AG04449 (cell line): ENCODE measurements at regions not wholly inside any gene's neighbourhood (a gene's known extent, or its start where the extent isn't known, plus 50 kb on each side); places are given as distances from the start of the nearest gene placed in this dataset.

Experiments
- CTCF ChIA-PET: fragments of 350-600 bp; formaldehyde crosslinking; extraction: SDS; loops from one replicate; lab custom pipeline; 2021; ENCODE audit warnings: antibody characterized with exemption; lab: Yijun Ruan, JAX
- POLR2A ChIA-PET: fragments of 400-600, 350-600 bp; formaldehyde crosslinking; extraction: SDS; loops from one replicate; lab custom pipeline; 2020; ENCODE audit warnings: antibody characterized with exemption, inconsistent platforms; lab: Yijun Ruan, JAX
- DNase-seq: peaks from one replicate; pipeline ENCODE4 v3.0.0-alpha.2; 2010; ENCODE audit warnings: low read depth, low spot score
- H3K4me3 ChIP-seq: 2 replicates; pipeline ENCODE4 v1.5.1; 2011; ENCODE audit warnings: low read depth, mild to moderate bottlenecking, control low read depth, low read length
- CTCF ChIP-seq: IDR thresholded peaks from one replicate; pipeline ENCODE4 v1.5.1; 2011; ENCODE audit warnings: mild to moderate bottlenecking, moderate library complexity, low read length, control low read depth, inconsistent platforms; ENCODE audit not compliant: insufficient read depth; ENCODE audit errors: missing control alignments

GRCh38 chr6:154901876-154902552, 93.1 kb upstream of the TIAM2 start:
- ChIA-PET POLR2A (no interaction called here), CTCF (interaction anchor here (0.6 to 1.3 kb wide), 2 partner anchors 26 to 32 kb away, joined by 3 read pairs; no protein-coding TSS in a partner anchor)
- no peak for TF ChIP-seq CTCF
- H3K4me3 ChIP-seq: no peak overlapping the region
- DNase-seq: no peak

GRCh38 chr6:154907291-154907690, 87.8 kb upstream of the TIAM2 start:
- H3K4me3 ChIP-seq: no peak overlapping the region
- DNase-seq: no peak
- POLR2A ChIA-PET: interaction anchor here (0.5 kb wide), 1 partner anchor 278 kb away, joined by 3 read pairs; no protein-coding TSS in a partner anchor
- TF ChIP-seq CTCF: no peak
- CTCF ChIA-PET: interaction anchor here (1.1 kb wide), 1 partner anchor 231 kb away, joined by 4 read pairs; no protein-coding TSS in a partner anchor

DNA sequence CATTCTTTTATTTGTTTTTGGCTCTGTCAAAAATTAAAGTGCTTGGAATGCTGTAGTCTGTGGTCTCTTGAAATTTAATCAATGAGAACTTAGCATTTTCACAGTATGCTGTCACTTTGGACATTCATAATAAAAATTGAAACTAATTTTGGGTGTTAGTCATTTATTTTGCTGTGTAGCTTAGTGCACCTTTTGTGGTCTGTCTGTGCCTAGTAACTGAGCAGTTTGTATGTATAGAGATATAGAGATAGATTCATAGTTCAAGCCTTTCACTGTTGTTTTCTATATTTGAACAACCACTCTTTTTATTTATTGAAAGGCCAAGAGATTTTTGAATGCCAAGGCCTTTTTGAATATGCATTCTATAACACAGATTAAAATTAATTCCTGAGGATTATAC, 86.4 kb upstream of the TIAM2 start:
- H3K4me3 ChIP-seq: no peak overlapping the region
- TF ChIP-seq CTCF: no peak
- ChIA-PET POLR2A (no interaction called here), CTCF (interaction anchor here (1.0 to 1.8 kb wide), 6 partner anchors 14 to 268 kb away, joined by 3 to 5 read pairs (median 4); no protein-coding TSS in a partner anchor)
- no peak for DNase-seq

- DNase-seq: no peak
- POLR2A ChIA-PET: no interaction called here
- TF ChIP-seq CTCF: no peak
- no peak overlapping the region for H3K4me3 ChIP-seq
- CTCF ChIA-PET: interaction anchor here (0.9 to 2.0 kb wide), 8 partner anchors 10 to 264 kb away, joined by 3 to 9 read pairs (median 4); no protein-coding TSS in a partner anchor
Observed at GRCh38 chr6:154909311-154909710, 85.8 kb upstream of the TIAM2 start.

DNA sequence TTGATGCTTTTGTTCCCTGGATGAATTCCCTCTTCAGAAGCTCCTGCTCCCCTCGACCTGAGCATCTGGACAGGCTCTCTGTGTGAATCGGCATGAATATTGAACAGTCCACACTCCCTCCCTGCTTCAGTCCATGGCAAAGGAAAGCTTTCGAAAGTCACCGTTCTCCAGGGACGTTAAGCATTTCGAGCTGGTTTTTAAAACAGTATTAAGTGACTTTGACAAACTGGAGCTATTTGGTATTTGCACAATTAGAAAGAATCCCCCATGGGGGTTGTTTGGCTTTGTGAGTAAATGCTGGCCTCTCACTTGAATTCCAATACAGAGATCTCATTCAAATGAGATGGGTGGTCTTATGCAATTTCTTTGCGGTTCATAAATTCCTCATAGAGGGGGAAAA, 85.3 kb upstream of the TIAM2 start:
- DNase-seq: no peak

More for the DNA sequence above, 85.3 kb upstream of the TIAM2 start:
- POLR2A ChIA-PET: no interaction called here
- no peak for TF ChIP-seq CTCF
- no peak overlapping the region for H3K4me3 ChIP-seq
- CTCF ChIA-PET: interaction anchor here (0.9 to 2.0 kb wide), 8 partner anchors 10 to 338 kb away, joined by 3 to 9 read pairs (median 3); no protein-coding TSS in a partner anchor
